ENCODE measurements at regions not wholly inside any gene's neighbourhood (a gene's known extent, or its start where the extent isn't known, plus 50 kb on each side); places are given as distances from the start of the nearest gene placed in this dataset.

DNA sequence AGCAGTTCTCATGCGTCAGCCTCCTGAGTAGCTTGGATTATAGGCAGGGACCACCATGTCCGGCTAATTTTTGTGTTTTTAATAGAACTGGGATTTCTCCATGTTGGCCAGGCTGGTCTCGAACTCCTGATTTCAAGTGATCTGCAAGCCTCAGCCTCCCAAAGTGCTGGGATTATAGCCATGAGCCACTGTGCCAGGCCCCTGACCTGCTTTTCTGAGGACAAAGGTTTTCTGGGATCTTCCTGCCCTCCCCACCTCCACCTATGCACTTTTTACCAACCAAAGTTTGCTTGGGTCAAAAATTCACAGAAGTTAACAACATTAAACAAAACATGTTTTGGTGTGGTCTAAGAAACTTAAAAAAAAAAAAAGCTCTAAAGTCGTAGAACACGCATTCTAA, 259.9 kb downstream of the HAUS1 start:
- Histone ChIP-seq H3K23ac (ENCODE audit: insufficient read length) (no peak overlapping the region), H2BK15ac (ENCODE audit: low read length) (no peak overlapping the region), H3K79me2 (ENCODE audit: control insufficient read depth in 1 of 2, insufficient read depth in 2 of 2, low read length in 2 of 2) (no peaks in the 10 kb centered on the region), H3K4me1 (replicated peaks in 1 of 4; ENCODE audit: control insufficient read depth in 3 of 4, insufficient read depth in 4 of 4, low read length in 3 of 4) (peaks cover 0 to 4% (median 1%) of the 10 kb centered on the region in 4 experiments; a peak in 3 of 7 replicates), H3K27me3 (replicated peaks in 1 of 4; ENCODE audit: control insufficient read depth in 3 of 4, extremely low read depth in 1 of 4, insufficient read depth in 3 of 4, low read length in 3 of 4) (no peaks in the 10 kb centered on the region), H3K9ac (replicated peaks in 1 of 4; ENCODE audit: extremely low read depth in 1 of 4, low read depth in 3 of 4, low read length in 3 of 4) (no peak overlapping the region), H4K5ac (ENCODE audit: insufficient read length, low read depth, low read length) (no peak overlapping the region), H3K4me3 (ENCODE audit: extremely low read depth in 1 of 4, insufficient read depth in 2 of 4, low read depth in 3 of 4, low read length in 4 of 4) (no peak overlapping the region), H2BK12ac (ENCODE audit: low read depth, low read length) (no peak overlapping the region), H2BK5ac (ENCODE audit: low read depth, low read length) (no peak overlapping the region), H3K27ac (ENCODE audit: low read depth, low read length) (no peak overlapping the region), H3K36me3 (ENCODE audit: control insufficient read depth in 2 of 4, insufficient read depth in 4 of 4, low read length in 3 of 4) (no peaks in the 10 kb centered on the region), H3K9me3 (ENCODE audit: insufficient read depth in 2 of 2, low read depth in 1 of 2, low read length in 1 of 2) (peaks cover 3 to 7% of the 10 kb centered on the region in 2 experiments; a peak in 1 of 4 replicates), H4K8ac (ENCODE audit: extremely low read depth, insufficient read depth, low read length) (no peak overlapping the region), H3K23me2 (ENCODE audit: low read depth, low read length) (0 out of 2 replicates have a peak, but pooled peaks cover 3% of the 10 kb centered on the region), H4K91ac (replicated peaks; ENCODE audit: insufficient read length, low read length) (no peak overlapping the region), H3K79me1 (ENCODE audit: low read depth, low read length) (no peaks in the 10 kb centered on the region), H2BK120ac (replicated peaks; ENCODE audit: low read depth, low read length) (no peak overlapping the region), H2AK5ac (ENCODE audit: low read depth, low read length) (no peak overlapping the region), H3K14ac (ENCODE audit: insufficient read length) (no peak overlapping the region), H3K4me2 (ENCODE audit: insufficient read depth in 1 of 2, low read depth in 2 of 2, low read length in 2 of 2) (no peak overlapping the region), H3K56ac (replicated peaks; ENCODE audit: insufficient read length, low read depth, low read length) (no peak overlapping the region), H3K4ac (replicated peaks; ENCODE audit: insufficient read length, low read depth, low read length) (no peak overlapping the region), H2AFZ (ENCODE audit: low read length) (no peak overlapping the region), H2BK20ac (ENCODE audit: low read length) (no peak overlapping the region), H4K20me1 (replicated peaks in 1 of 2; ENCODE audit: control insufficient read depth in 1 of 2, insufficient read depth in 2 of 2, low read length in 2 of 2) (peaks cover 0 to 1% of the 10 kb centered on the region in 2 experiments), H3K18ac (ENCODE audit: extremely low read depth, low read length) (no peak overlapping the region)
- WGBS, 2 experiments (ENCODE audit: extremely low coverage in 1 of 2, insufficient coverage in 1 of 2, insufficient read length in 1 of 2, insufficient replicate concordance in 2 of 2, low coverage in 1 of 2, low lambda C conversion rate in 2 of 2, missing lambda C conversion rate in 1 of 2), result 95% methylated on average over 5 of the region's 5 CpGs; no CpG with 5 or more reads in 1 of the 2 experiments
- CTCF ChIA-PET (ENCODE audit: partially characterized antibody), result interaction anchor here (0.6 to 8.8 kb wide), 8 partner anchors 8 to 197 kb away, joined by 3 to 81 read pairs (median 4); no protein-coding TSS in a partner anchor
- DNase-seq (ENCODE audit: low read depth in 1 of 2, low spot score in 2 of 2) (no peak), FAIRE-seq (no peak)
- TF ChIP-seq TEAD4 (IDR thresholded peaks at IDR 0.05; ENCODE audit: low read depth, low read length) (no peak), SRF (IDR thresholded peaks at IDR 0.05; ENCODE audit: low read depth, low read length) (no peak), CTBP2 (IDR thresholded peaks at IDR 0.05; ENCODE audit: borderline replicate concordance, insufficient read depth, insufficient read length, low read length) (no peak)
- POLR2A ChIA-PET (ENCODE audit: partially characterized antibody), result interaction anchor here (0.7 to 1.0 kb wide), 2 partner anchors 14 to 16 kb away, joined by 3 to 4 read pairs; no protein-coding TSS in a partner anchor

All from H1 (cell line).